NCI-H524 (cell line): ENCODE measurements at regions not wholly inside any gene's neighbourhood (a gene's known extent, or its start where the extent isn't known, plus 50 kb on each side); places are given as distances from the start of the nearest gene placed in this dataset.

Source experiments
- DNase-seq, 2 experiments: peaks; one replicate each; lab custom pipeline; 2025; lab: John Stamatoyannopoulos, UW

DNA sequence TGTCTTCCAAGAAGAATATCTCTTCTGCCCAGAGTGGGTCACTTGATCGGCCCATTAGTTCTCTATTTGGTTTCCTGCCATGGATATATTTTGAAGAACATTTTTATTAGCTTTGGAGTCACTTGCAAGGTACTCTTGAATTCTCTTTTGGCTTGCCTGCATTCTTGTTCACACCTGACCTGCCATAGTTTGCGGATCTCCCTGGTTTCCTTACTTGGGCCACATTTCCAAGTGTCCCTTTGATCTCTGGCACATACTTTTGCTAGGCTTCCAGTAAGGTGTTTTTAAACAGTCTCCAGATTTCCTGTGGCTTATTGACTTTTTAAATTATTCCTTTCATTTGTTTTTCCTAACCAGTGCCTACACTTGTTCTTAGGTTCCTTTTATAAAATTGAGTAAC, 488.5 kb upstream of the MDFIC2 start:
- DNase-seq: no peak

DNA sequence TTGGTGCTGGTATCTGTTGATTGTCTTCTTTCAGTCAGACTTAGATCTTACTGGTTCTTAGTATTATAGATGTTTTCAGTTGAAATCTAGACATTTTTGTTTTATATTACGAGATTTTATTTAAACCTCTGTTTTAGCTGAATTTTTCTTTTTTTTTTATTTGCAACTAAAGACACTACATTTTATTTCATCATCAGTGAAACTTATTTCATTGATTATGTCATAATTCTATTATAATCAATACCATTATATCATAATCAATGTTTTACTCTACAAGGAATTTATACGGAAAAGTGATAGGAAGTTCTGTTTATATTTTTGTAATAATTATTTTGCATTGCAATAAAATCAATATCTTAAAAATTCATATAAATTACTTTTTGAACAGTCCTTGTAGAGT, 477.4 kb upstream of the MDFIC2 start:
- DNase-seq: no peak

DNA sequence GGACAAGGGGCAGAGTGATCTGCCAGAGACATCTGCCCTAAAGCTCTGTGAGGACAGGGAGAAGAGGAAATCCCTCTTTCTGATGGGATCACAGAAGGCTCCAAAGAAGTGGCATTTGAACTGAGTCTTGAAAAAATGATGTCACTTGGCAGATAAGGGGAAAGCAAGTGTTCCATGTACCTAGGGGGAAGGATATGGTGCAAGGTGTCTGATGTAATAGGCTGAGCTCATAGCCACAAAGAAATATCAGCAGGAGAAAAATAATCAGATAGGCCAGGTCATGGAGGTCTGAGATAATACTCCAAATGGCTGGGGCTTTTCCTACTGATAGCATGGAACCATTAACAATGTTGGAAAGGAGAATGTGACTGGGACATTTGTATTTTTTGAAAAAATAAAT, 468.4 kb upstream of the MDFIC2 start:
- DNase-seq: peak in 1 of 2 experiments; percentile 61

DNA sequence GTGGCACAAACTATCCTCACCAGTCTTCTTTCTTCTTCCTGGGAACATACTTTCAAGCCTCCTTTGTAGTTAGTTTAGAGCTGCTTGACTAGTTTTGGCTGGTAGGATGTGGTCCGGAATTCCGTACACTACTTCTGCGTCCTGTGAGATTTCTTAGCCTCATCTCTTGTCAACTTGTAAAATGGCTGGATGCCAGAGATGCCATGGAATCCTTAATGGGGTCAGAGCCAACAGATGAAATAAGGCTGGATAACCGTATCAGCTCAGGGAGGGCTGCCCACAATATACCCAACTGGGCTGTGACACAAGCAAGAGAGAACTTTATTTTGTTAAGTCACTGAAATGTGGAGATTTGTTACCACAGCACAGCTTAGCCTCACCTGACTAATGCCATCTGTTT, 466.9 kb upstream of the MDFIC2 start:
- DNase-seq: no peak

DNA sequence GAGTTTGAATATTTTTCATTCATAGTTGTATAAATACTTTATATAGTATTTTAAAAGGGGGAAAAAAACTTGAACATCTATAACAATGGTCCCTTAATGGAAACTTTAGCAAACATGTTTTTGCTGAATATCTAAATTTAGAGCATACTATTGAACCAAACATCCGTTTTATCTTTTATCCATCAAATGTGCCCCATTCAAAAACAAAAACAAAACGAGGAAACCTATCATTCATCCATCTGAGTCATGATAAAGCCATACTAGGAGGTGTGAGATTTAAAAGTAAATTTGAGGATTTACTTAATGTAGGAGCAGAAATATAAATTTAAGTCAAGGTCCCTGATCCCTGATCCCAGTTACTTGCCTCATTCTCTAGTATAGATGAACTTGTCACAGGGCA, 463.6 kb upstream of the MDFIC2 start:
- DNase-seq: no peak

DNA sequence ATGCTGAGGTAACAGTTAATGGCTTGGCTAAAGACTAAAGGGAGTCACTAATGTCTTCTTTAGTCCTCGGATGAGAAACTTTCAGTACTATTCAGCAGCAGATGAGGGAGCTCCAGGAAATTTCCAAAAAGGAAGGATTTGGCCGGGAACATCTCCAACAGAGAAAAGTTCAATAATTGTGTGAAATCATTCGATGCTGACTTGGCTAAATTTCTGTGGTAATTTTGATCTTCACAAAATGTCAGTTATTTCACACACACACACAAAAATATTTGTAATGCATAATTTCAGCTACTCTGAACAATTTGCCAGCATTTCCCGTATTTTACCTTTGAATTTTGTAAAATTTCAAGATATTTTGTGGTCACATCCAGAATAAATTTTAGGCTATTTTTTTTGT, 462.8 kb upstream of the MDFIC2 start:
- DNase-seq: no peak

DNA sequence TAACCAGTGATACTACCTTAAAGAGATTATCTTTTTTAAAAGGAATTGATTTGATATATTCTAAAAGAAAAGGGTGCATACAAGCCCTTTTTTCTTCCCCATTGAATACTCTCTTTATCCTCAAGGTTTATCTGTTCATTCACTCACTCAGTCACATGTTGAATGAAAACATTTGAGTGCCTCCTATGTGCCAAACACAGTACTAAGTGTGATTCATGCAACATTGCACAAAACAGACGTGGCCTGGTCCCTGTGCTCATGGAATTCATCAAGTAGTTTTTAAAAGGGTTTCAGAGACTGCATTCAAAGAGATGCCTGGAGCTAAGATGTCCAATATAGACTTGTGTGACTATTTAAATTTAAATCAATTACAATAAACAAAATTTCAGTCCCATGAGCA, 462.2 kb upstream of the MDFIC2 start:
- no peak for DNase-seq

DNA sequence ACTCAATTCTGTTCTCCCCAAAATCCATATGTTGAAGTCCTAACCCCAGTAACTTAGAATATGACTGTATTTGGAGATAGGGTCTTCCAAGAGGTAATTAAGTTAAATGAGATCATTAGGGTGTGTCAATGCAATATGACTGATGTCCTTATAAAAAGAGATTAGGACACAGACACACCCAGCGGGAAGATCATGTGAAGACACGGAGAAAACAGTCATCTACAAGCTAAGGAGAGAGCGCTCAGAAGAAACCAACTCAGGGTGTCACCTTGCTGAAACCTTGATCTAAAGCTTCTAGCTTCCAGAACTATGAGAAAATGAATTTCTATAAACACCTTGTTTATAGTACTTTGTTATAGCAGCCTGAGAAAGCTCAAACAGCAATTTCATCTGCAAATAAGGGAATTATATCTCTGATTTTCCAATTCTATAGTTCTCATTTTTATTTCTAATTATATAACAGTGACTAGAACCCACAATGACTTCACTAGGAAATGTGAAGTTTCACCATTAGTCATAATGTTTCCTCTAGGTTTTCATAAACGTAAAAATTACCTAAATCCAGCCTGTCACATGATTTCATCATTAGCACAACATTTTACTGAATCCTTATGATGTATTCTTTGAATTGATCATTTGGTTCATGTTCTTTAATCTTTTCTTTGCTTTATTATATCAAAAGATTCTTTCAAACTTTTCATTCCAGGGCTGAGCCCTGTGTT, 459.1 kb upstream of the MDFIC2 start:
- DNase-seq: no peak

DNA sequence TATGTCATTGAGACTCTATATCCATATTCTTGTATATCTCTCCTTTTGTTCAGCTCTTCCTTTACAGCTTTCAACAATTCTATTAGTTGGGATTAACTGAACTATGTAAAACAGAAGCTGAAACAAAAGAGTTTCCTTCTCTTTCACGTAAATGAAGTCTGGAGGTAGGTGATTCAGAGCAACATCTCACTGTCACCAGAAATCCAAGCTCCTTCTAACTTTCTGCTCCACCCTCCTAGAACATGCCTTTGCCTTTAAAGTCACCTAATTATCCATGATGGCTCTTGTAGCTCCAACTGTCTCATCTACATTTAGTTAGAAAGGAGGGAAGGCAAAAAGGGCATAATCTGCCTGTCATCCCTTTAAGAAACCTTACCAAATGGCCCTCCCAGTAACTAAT, 458.2 kb upstream of the MDFIC2 start:
- DNase-seq: no peak

DNA sequence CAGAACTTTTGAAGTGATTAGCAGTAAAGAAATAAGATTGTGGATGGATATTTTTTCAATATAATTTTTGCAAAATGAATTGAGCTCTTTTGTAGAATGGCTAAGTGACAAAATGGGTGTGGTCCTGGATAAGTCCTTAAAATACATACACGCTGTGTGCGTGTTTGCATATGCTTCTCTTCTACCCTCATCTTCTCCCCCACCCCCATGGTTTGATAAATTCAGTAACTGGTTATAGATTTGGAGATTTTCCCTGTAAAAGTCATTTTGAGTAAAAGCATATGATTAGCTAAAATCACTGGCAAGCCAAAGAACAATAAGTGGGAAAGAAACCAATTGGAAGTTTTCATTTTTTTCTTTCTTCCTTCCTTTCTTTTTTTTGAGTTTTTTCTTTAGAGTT, 453.9 kb upstream of the MDFIC2 start:
- no peak for DNase-seq

DNA sequence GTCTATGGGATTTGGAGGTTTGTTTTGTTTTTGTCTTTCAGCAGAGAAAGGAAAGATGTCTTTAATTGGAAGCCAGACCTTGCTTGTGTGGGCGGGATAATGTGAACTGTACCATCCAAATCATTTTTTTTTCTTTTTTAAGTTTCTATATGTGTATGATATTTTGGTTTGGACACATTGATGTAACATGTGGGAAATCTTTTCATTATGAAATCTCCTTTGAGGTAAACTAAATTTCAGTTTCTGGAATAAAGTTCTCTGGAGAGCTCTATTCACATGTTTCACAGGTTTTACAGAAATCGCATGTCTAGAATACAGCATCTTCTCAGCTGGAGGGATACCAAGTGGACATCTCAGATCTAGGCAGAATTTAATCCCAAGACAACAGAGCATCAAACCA, 451.5 kb upstream of the MDFIC2 start:
- no peak for DNase-seq

DNA sequence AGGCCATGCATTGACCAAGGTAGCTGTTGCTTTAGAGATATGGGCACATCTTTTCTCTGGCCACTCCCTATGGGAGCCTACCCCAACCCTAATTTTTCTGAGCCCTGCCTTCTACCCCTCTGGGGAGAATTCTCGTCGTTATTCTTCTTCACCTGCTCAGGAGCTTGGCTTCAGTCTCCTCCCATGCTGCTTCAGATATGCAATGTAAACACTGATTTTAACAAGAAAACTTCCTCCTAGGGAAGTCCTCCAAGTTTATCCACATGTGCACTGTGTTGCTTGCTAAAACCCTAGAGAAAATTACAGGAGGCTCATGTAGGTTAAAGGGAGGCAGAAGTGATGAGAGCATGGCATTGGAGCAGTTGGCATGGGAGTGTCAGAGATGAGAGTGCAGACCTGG, 445.2 kb upstream of the MDFIC2 start:
- no peak for DNase-seq

DNA sequence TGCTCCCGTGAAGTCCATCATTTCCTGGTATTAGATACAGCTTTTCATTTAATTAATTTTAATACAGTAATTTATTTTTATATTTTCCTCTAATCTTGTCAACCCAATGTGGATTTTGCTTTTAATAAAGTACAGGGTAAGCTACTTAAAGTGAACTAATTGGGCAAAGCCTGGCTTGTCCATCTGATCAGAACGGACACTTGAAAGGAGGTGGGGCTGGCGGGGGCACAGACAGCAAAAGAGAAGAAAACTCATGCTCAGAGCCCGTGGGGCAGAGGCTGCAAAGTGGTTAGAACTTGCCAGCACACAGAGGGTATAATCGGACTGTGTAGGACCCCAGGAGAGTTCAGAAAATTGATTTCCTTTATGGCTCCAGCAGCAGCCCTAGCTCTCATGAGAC, 443.1 kb upstream of the MDFIC2 start:
- DNase-seq: peak in 1 of 2 experiments; percentile 3

DNA sequence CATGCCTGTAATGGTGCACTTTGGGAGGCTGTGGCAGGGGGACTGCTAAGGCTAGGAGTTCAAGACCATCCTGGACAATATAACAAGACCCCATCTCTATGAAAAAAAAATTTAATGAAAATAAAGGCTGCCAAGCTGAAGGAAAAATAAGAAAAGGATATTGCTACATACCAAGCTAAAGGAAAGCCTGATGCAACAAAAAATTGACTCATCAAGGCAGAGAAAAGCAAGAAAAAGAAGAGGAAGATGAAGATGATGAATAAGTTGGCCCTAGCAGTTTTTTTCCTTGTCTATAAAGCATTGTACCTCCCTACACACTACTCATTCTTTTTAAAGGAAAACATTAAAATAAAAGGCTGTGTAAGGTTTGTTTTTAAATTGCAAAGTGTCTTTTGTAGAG, 441.9 kb upstream of the MDFIC2 start:
- DNase-seq: no peak

DNA sequence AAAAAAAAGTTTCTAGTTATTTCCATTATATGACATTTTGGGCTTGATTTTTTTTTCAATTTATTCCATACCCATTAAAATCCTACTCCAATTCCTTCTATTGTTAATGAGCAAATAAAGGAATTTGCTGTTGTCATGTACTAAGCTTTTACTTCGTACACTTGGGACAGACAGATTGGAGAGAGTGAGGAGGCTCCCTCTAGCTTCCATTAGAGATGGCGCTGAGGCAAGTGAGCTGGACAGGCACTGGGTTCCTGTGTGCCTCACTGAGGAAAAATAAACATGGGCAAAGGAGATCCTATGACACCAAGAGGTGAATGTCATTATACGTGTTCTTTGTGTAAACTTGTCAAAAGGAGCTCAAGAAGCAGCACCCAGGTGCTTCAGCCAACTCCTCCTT, 441.1 kb upstream of the MDFIC2 start:
- no peak for DNase-seq

DNA sequence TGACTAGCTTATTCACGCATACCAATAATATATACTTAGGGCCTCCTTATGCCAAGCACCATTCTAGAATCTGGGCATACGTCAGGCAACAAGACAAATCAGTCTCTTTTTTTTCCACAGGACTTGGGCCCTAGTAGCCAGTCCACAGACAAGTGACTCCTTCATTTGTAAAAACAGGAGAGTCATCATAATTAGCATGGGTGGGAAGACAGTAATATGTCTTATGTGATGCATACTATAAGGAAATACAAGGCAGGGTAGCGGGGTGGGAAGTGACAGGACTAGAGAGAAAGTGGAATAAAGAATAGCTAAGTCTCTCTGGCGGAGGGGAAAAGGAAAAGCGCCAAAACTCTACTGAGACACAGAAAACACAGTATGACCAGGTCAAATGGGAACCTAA, 439.6 kb upstream of the MDFIC2 start:
- no peak for DNase-seq

DNA sequence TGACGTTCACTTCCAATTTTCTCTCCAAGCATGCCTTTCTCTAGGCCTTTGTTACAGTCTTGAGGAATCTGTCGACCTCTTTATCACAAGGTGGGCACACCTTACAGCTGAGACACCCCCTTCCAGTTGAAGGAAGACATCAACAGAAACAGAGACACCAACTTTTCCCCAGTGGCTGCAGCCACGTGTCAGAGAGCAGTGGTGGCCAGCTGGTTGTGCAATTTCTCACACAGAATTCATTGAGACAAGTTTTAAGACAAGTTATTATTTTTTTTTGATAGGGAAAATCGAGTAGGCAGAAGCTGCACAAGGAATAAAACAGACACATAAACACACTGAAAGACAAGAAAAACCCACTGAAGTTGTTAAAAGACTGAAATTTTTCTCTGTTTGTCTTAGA, 436.7 kb upstream of the MDFIC2 start:
- no peak for DNase-seq

DNA sequence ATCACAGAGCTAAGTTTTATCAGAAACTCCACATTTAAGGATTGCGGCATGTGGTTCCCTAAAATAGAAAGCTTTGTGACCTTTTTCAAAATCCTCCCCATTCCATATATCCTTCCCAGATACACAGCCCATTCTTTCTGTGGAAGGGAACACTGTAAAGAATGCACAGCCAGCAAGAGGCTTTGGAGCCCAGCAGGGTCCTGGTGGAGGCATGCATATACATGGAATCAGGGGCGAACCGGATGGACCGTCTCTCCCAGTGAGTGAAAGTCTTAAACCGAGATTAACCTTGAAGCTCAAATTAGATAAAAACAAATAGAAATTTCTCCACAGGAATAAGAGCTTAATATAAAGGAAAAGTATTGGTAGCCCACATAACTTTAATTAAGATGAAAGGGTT, 436.2 kb upstream of the MDFIC2 start:
- DNase-seq: no peak

DNA sequence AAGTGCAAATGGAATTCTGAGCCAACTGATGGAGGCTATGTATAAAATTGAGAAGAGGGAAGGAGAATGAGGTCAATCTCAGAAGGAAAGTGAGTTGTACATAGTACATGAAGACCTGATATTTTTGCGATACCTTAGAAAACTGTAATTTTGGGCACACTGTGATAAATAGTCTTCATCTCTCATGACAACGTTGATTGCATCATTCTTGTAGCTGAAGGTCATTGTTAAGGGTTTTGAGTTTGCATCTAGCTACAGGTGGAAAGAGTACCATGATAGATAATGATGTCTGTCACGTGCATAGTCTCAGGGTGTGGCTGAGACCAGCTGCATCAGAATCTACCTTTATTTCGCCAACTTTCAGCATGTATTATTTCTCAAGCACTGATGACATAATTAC, 435.4 kb upstream of the MDFIC2 start:
- no peak for DNase-seq

DNA sequence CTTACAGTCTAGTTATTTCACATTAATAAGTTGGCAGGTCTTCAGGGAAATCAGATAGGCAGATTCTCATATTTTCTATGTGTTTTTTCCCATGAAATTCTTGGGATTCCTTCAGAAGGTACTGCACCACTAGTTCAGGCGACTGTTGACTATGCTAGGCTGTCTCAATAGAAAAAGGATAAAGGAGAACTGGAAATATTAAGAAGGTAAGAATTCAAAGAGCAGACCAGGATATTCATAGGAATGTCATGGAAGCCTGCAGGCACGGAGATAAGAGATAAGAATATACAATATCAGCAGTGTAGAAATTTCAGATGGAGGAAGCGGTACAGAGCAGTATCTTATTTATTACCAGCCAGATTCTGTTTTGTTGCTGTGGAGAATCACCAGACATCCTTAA, 432.1 kb upstream of the MDFIC2 start:
- no peak for DNase-seq

DNA sequence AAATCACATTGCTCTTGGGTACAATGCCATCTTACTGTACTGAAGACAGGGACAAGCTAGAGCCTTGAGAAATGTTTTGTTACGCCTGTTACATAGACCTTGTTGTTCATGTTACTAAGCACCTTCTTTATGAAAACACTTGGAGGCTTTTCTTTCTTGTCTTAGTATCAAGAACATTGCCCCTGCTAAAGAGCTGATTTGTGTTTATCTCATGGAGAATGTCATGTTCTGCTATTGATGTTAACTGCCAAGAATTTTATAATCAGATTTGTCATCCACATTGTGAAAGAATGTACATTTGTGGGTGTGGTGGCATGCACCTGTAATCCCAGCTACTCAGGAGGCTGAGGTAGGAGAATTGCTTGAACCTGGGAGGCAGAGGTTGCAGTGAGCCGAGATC, 431.3 kb upstream of the MDFIC2 start:
- no peak for DNase-seq

DNA sequence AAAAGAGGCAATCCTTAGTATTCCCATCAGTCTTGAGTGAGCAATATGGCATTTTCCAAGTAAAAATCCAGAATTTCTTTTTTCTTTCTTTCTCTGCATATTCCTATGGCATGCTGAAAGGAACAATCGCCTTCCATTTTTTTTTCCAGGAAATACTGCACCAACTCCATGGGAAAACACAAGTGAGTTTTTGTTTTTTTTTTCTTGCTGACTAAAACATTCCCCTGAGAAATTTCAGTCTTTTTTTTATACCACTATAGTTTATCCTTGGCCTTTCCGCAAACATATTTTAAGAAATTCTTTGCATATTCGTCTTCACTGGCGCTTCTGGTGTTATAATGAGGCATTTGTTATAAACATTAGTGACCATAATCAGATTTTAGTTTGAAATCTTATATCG, 429.6 kb upstream of the MDFIC2 start:
- no peak for DNase-seq

DNA sequence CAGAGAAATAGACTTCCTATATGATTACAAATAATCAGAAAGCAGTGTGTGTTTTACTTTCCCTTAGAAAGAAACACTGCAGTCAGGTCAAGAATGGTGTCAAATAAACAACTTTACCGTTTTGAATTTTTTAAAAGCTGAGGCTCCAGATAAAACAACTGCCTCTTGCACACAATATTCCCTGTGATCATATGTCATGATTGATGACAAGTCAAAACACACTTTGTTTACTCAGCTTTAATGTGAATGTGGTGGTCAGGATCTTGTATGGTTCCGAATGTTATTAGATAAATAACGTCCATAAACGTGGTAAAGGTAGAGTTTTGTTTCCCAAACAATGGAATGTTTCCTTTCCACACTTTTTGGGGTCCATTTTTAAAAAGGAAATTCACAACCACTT, 428.4 kb upstream of the MDFIC2 start:
- no peak for DNase-seq

DNA sequence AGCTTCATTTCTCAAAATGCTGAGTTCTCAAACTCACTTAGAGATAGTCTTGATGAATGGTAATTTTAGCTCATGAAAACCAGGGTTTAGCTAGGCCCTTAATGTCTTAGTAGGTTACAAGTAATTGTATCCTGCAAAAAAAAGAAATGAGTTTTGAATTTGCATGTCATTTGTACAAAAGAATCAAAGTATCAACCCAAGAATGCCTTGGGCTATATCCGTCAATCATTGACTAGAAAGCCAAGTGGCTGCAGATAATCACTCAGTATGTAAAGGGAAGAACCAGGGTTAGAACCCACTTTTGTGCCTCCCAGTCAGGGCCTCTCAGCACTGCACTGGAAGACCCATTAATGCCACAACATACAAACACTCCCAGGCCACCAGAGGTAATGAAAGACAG, 427.6 kb upstream of the MDFIC2 start:
- DNase-seq: no peak

DNA sequence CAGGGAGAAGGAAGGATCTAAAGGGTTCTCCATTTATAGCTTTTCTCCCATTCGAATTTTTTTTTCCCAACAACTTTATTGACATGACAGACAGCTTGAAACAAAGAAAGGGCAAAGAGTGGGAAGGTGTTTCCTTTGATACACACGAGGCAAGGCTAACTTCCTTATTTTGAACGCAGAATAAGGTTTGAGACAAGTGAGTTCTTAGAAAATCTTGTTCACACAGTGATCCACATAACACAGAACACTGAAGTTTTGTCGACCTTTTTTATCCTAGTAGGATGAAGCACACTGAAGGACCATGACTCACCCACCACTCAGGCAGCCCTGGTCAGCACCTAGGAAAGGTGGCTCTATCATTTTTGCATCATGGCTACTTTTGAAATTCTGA, 425.8 kb upstream of the MDFIC2 start:
- DNase-seq: no peak
